ENCODE measurements at regions not wholly inside any gene's neighbourhood (a gene's known extent, or its start where the extent isn't known, plus 50 kb on each side); places are given as distances from the start of the nearest gene placed in this dataset. TPM values are rescaled to one million over a fixed set of nuclear protein-coding genes. Genes with fewer than 3 reads are reported as not detected.

Small RNA genes lying in the stretch of these regions (small RNA-seq; reads per million reads assigned to genes)
- gene RF00017 (not detected), gene RNU6-1288P (not detected)
